K562 (cell line): ENCODE measurements at regions not wholly inside any gene's neighbourhood (a gene's known extent, or its start where the extent isn't known, plus 50 kb on each side); places are given as distances from the start of the nearest gene placed in this dataset.
"Not testable (repeated sequence)": the region's sequence is repeated elsewhere in the genome, so short reads cannot be mapped to it uniquely, and the experiment has no call there.

Experiments
- ATAC-seq: fragments of 200-7000 bp; cut with Tn5 transposase; 3 replicates; pipeline ENCODE4 v1.9.1; 2020; ENCODE audit warnings: moderate library complexity
- BruUV-seq: library from RNA; stranded (reverse); fragments of 400-500 nt; replicated peaks from 2 replicates; lab custom pipeline; 2021; lab: Mats Ljungman, UMichigan
- CTCF ChIA-PET: fragments of 300-600 bp; formaldehyde crosslinking; extraction: SDS; loops from one replicate; lab custom pipeline; 2021; ENCODE audit warnings: low intra/inter-chr PET ratio; lab: Yijun Ruan, JAX
- POLR2A ChIA-PET: fragments of 300-600, 350-650 bp; sonication (Branson Sonifier 250); formaldehyde crosslinking; extraction: SDS; loops from one replicate; lab custom pipeline; 2021; ENCODE audit warnings: antibody characterized with exemption, inconsistent platforms; lab: Yijun Ruan, JAX
- DNase-seq, 4 experiments: peaks; one replicate each; pipeline versions ENCODE4 v3.0.0 to v3.0.0-alpha.2; 2011 to 2018; ENCODE audit warnings: low spot score in 3 of 4, mixed read lengths in 3 of 4; ENCODE audit errors: extremely low read depth in 1 of 4
- FAIRE-seq: peaks from 2 replicates; lab custom pipeline; 2011; peaks lifted over from hg19 to GRCh38; lab: Jason Lieb, UNC
- H2AFZ ChIP-seq: 2 replicates; pipeline ENCODE4 v1.6.0; 2011; ENCODE audit warnings: low read depth, low read length, control low read depth, inconsistent platforms
- H3K27ac ChIP-seq: fragments of 200-600 bp; 3 replicates; pipeline ENCODE4 v1.8.0; 2011; ENCODE audit warnings: low read depth, mild to moderate bottlenecking, control low read depth, inconsistent platforms, low read length, moderate library complexity, mixed read lengths; ENCODE audit errors: extremely low read depth
- H3K27me3 ChIP-seq, 2 experiments: fragments of 300-600 bp in 1 of 2; 2 replicates in 1 of 2; 3 replicates in 1 of 2; pipeline versions ENCODE4 v1.6.0 to v1.8.0; 2011; ENCODE audit warnings: inconsistent platforms in 2 of 2, low read length in 2 of 2, mild to moderate bottlenecking in 1 of 2, mixed read lengths in 1 of 2, moderate library complexity in 1 of 2; ENCODE audit not compliant: control insufficient read depth in 2 of 2, insufficient read depth in 2 of 2
- H3K36me3 ChIP-seq: fragments of 300-600 bp; 3 replicates; pipeline ENCODE4 v1.8.0; 2011; ENCODE audit warnings: mild to moderate bottlenecking, low read length, inconsistent platforms; ENCODE audit not compliant: control insufficient read depth, insufficient read depth
- H3K4me1 ChIP-seq, 2 experiments: fragments of 200-600 bp in 1 of 2; replicated peaks in 1 of 2; 2 replicates in 1 of 2; 3 replicates in 1 of 2; pipeline versions ENCODE4 v1.5.1 to v1.8.0; 2011; ENCODE audit warnings: inconsistent platforms in 2 of 2, low read length in 2 of 2, mild to moderate bottlenecking in 1 of 2, mixed read lengths in 1 of 2, moderate library complexity in 1 of 2; ENCODE audit not compliant: control insufficient read depth in 2 of 2, insufficient read depth in 2 of 2
- H3K4me2 ChIP-seq: 2 replicates; pipeline ENCODE4 v1.6.1; 2011; ENCODE audit warnings: low read length, control low read depth, inconsistent platforms, mixed read lengths; ENCODE audit not compliant: insufficient read depth
- H3K4me3 ChIP-seq: fragments of 200-600 bp; sonication (generic), shearing (Covaris generic); 2 replicates; pipeline ENCODE4 v1.5.1; 2016; ENCODE audit warnings: control low read depth, inconsistent platforms
- H3K79me2 ChIP-seq: fragments of 200-600 bp; 3 replicates; pipeline ENCODE4 v1.8.0; 2011; ENCODE audit warnings: low read length, inconsistent platforms; ENCODE audit not compliant: control insufficient read depth, insufficient read depth
- H3K9ac ChIP-seq, 2 experiments: 2 replicates each; pipeline versions ENCODE4 v1.6.0 to v1.6.1; 2011; ENCODE audit warnings: low read depth in 2 of 2, low read length in 2 of 2, control low read depth in 1 of 2, inconsistent platforms in 1 of 2, mild to moderate bottlenecking in 1 of 2, mixed read lengths in 1 of 2; ENCODE audit not compliant: insufficient read depth in 1 of 2
- H3K9me1 ChIP-seq: one replicate; pipeline ENCODE4 v1.6.0; 2011; ENCODE audit warnings: inconsistent platforms, mild to moderate bottlenecking, low read length, moderate library complexity; ENCODE audit not compliant: control insufficient read depth, insufficient read depth
- H3K9me3 ChIP-seq: replicated peaks from 2 replicates; pipeline ENCODE4 v1.5.1; 2011; ENCODE audit warnings: low read depth, low read length, inconsistent platforms; ENCODE audit not compliant: control insufficient read depth, insufficient read depth
- H4K20me1 ChIP-seq: replicated peaks from 2 replicates; pipeline ENCODE4 v1.6.1; 2011; ENCODE audit warnings: low read length, inconsistent platforms, mixed read lengths; ENCODE audit not compliant: control insufficient read depth, insufficient read depth
- AFF1 ChIP-seq, 2 experiments: fragments of 450-650 bp; IDR thresholded peaks; 2 replicates each; pipeline ENCODE4 v1.6.1; 2018; ENCODE audit warnings: mild to moderate bottlenecking in 2 of 2, low read depth in 1 of 2; ENCODE audit not compliant: partially characterized antibody in 2 of 2
- DACH1 ChIP-seq: fragments of 450-650 bp; IDR thresholded peaks from 2 replicates; pipeline ENCODE4 v1.6.1; 2018; ENCODE audit not compliant: partially characterized antibody
- ESRRB ChIP-seq: fragments of 250-450 bp; sonication (Bioruptor Pico); IDR thresholded peaks from 2 replicates; pipeline ENCODE4 v1.5.0; 2020; ENCODE audit warnings: mild to moderate bottlenecking, moderate library complexity, borderline replicate concordance
- GABPA ChIP-seq: fragments of 200-800 bp; sonication (Bioruptor generic); conservative IDR thresholded peaks from 2 replicates; pipeline ENCODE4 v1.6.1; 2016; ENCODE audit warnings: low read depth, missing genetic modification characterization, missing compliant biosample characterization
- ID3 ChIP-seq, 2 experiments: fragments of 250-450 bp in 1 of 2; fragments of 450-650 bp in 1 of 2; sonication (Bioruptor Pico) in 1 of 2; IDR thresholded peaks; 2 replicates each; pipeline versions ENCODE4 v1.6.1 to v1.8.0; 2016 to 2021; ENCODE audit warnings: mild to moderate bottlenecking in 2 of 2, moderate library complexity in 2 of 2, missing compliant biosample characterization in 1 of 2, missing genetic modification characterization in 1 of 2
- NR2F6 ChIP-seq: fragments of 450-650 bp; formaldehyde crosslinking; IDR thresholded peaks from 2 replicates; pipeline ENCODE4 v1.4.0; 2020; ENCODE audit warnings: mild to moderate bottlenecking
- SAP30 ChIP-seq: fragments of 200-600 bp; sonication (generic); IDR thresholded peaks from 2 replicates; pipeline ENCODE4 v1.6.1; 2012; ENCODE audit warnings: borderline replicate concordance, low read depth, mild to moderate bottlenecking, moderate library complexity, low read length, control low read depth, inconsistent platforms; ENCODE audit not compliant: insufficient read depth, poor library complexity, severe bottlenecking
- SRSF9 ChIP-seq: fragments of 200-400 bp; formaldehyde crosslinking; IDR thresholded peaks from 2 replicates; pipeline ENCODE4 v1.6.1; 2017; ENCODE audit warnings: low read depth, low read length, borderline replicate concordance
- TCFL5 ChIP-seq: fragments of 250-450 bp; sonication (Bioruptor Pico); conservative IDR thresholded peaks from 2 replicates; pipeline ENCODE4 v1.6.1; 2021; ENCODE audit warnings: mild to moderate bottlenecking, moderate library complexity, matching md5 sums
- ZFPM2 ChIP-seq: fragments of 250-450 bp; sonication (Bioruptor Pico); IDR thresholded peaks from 2 replicates; pipeline ENCODE4 v1.5.1; 2022; ENCODE audit warnings: mild to moderate bottlenecking
- ZNF699 ChIP-seq: fragments of 250-450 bp; sonication (Bioruptor Pico); IDR thresholded peaks from 2 replicates; pipeline ENCODE4 v1.8.0; 2021; ENCODE audit warnings: mild to moderate bottlenecking, moderate library complexity; ENCODE audit not compliant: insufficient replicate concordance
- WGBS: fragments of 100-300 bp; shearing (Covaris generic); methylation state at CpG from one replicate; pipeline ENCODE4 v1.1.6; 2016; ENCODE audit warnings: low coverage, mixed read lengths; ENCODE audit not compliant: insufficient coverage; ENCODE audit errors: missing lambda C conversion rate; 5-methylcytosine and 5-hydroxymethylcytosine counted together
- in situ Hi-C: fragments of 300-500 bp; cut with MboI; formaldehyde crosslinking; loops from 4 replicates; pipeline ENCODE4 v1.15.0; 2018; ENCODE audit warnings: inconsistent platforms, mixed read lengths
- intact Hi-C: fragments of 100-400 bp; cut with micrococcal nuclease; formaldehyde crosslinking; loops from 2 replicates; pipeline ENCODE4 v1.14.2; 2022

DNA sequence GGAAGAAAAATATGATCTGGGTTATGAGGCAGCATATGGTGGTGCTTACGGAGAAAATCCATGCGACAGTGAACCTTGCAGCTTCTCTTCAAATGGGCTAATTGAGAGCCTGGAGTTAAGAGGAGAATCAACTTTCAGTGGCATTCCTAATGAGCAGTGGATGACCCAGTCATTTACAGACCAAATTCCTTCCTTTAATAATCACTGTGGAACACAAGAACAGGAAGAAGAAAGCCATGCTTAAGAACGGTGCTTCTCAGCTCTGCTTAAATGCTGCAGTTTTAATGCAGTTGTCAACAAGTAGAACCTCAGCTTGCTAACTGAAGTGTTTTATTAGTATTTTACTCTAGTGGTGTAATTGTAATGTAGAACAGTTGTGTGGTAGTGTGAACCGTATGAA is 154.2 kb upstream of the RASSF8 start:
- BruUV-seq, H2AFZ ChIP-seq, H3K27me3 ChIP-seq, H3K79me2 ChIP-seq, H3K9me1 ChIP-seq, H4K20me1 ChIP-seq, H3K36me3 ChIP-seq, CTCF ChIA-PET, intact Hi-C loops, H3K4me1 ChIP-seq, H3K4me2 ChIP-seq, FAIRE-seq, H3K27ac ChIP-seq, ATAC-seq, H3K4me3 ChIP-seq, H3K9me3 ChIP-seq, H3K9ac ChIP-seq, POLR2A ChIA-PET, DNase-seq, in situ Hi-C loops: not testable (repeated sequence)
- WGBS, result 0% methylated on average over 4 of the region's 4 CpGs

- H3K36me3 ChIP-seq, result no peaks in the 10 kb centered on the region
- no peaks in the 10 kb centered on the region for H3K9me1 ChIP-seq
- no peak overlapping the region for H3K4me3 ChIP-seq
- WGBS, result 0% methylated on average over 1 of the region's 1 CpG
- ChIA-PET CTCF (no interaction called here), POLR2A (no interaction called here)
- no peak overlapping the region for H3K9ac ChIP-seq
- H2AFZ ChIP-seq, result no peak overlapping the region
- H3K79me2 ChIP-seq, result no peaks in the 10 kb centered on the region
- no peak for ATAC-seq
- no peak overlapping the region for H3K27ac ChIP-seq
- H4K20me1 ChIP-seq, result no peaks in the 10 kb centered on the region
- FAIRE-seq, result no peak
- intact Hi-C loops (no loop called here), in situ Hi-C loops (no loop called here)
- H3K27me3 ChIP-seq, result peaks cover 3 to 4% of the 10 kb centered on the region in 2 experiments; a peak in 3 of 5 replicates
- BruUV-seq, result no TSS peak
- no peaks in the 10 kb centered on the region for H3K4me1 ChIP-seq
- DNase-seq, result no peak
- no peak overlapping the region for H3K4me2 ChIP-seq
- no peaks in the 10 kb centered on the region for H3K9me3 ChIP-seq
- TF ChIP-seq AFF1 (IDR thresholded peaks at IDR 0.05; ENCODE audit: low read depth in 1 of 2, partially characterized antibody in 2 of 2) (no peak), SRSF9 (no peak), ESRRB (CRISPR knock-in tag) (no peak), ZNF699 (CRISPR knock-in tag) (no peak), ZFPM2 (CRISPR knock-in tag) (no peak), DACH1 (no peak), NR2F6 (no peak), SAP30 (no peak), GABPA (tag) (no peak), TCFL5 (CRISPR knock-in tag) (no peak), ID3 (CRISPR knock-in tag; IDR thresholded peaks at IDR 0.05) (no peak), ID3 (tag; IDR thresholded peaks at IDR 0.05) (no peak)
These were observed 152.2 kb upstream of the RASSF8 start for GRCh38 chr12:25806271-25806670.
